CD4-positive, alpha-beta memory T cell (primary cell): ENCODE measurements at regions not wholly inside any gene's neighbourhood (a gene's known extent, or its start where the extent isn't known, plus 50 kb on each side); places are given as distances from the start of the nearest gene placed in this dataset.
A peak's percentile ranks its signal among the peaks of the same experiment; 100 is the strongest.

Experiments used
- CTCF ChIA-PET: fragments of 350-600 bp; sonication (Branson Sonifier 250); formaldehyde crosslinking; loops from one replicate; lab custom pipeline; 2021; ENCODE audit warnings: inconsistent platforms; ENCODE audit not compliant: partially characterized antibody; lab: Charles Lee
- POLR2A ChIA-PET: fragments of 350-600 bp; sonication (Branson Sonifier 250); formaldehyde crosslinking; loops from one replicate; lab custom pipeline; 2021; ENCODE audit not compliant: partially characterized antibody; lab: Charles Lee
- DNase-seq, 5 donors: peaks; one replicate each; pipeline versions ENCODE4 v3.0.0 to v3.0.0-alpha.2; 2020 to 2022; ENCODE audit warnings: mixed read lengths in 1 of 5
- H3K27ac ChIP-seq: one replicate; pipeline ENCODE4 v1.7.0; 2013; ENCODE audit warnings: low read depth, low read length
- H3K27me3 ChIP-seq: 2 replicates; pipeline ENCODE4 v1.7.0; 2013; ENCODE audit warnings: mild to moderate bottlenecking, low read length, moderate library complexity; ENCODE audit not compliant: insufficient read depth
- H3K36me3 ChIP-seq: 2 replicates; pipeline ENCODE4 v1.7.0; 2013; ENCODE audit warnings: mild to moderate bottlenecking, low read length, moderate library complexity; ENCODE audit not compliant: insufficient read depth
- H3K4me1 ChIP-seq: 2 replicates; pipeline ENCODE4 v1.7.0; 2013; ENCODE audit warnings: mild to moderate bottlenecking, low read length, moderate library complexity; ENCODE audit not compliant: insufficient read depth
- H3K4me3 ChIP-seq, 2 donors: one replicate each; pipeline ENCODE4 v1.7.0; 2013; ENCODE audit warnings: low read length in 2 of 2, mild to moderate bottlenecking in 1 of 2
- H3K9me3 ChIP-seq, 2 donors: one replicate each; pipeline ENCODE4 v1.7.0; 2013; ENCODE audit warnings: low read length in 2 of 2, control low read depth in 1 of 2; ENCODE audit not compliant: control insufficient read depth in 1 of 2
- H3K27ac Mint-ChIP-seq, 7 donors: one replicate each; pipeline ENCODE4 v1.8.0; 2020 to 2021; ENCODE audit warnings: mixed read lengths in 7 of 7, mild to moderate bottlenecking in 6 of 7, inconsistent platforms in 3 of 7, moderate library complexity in 3 of 7
- H3K27me3 Mint-ChIP-seq, 2 donors: one replicate each; pipeline ENCODE4 v1.8.0; 2020 to 2021; ENCODE audit warnings: mixed read lengths in 2 of 2
- H3K36me3 Mint-ChIP-seq, 2 donors: one replicate each; pipeline ENCODE4 v1.8.0; 2020 to 2021; ENCODE audit warnings: mixed read lengths in 2 of 2, inconsistent platforms in 1 of 2, mild to moderate bottlenecking in 1 of 2
- H3K4me1 Mint-ChIP-seq, 4 donors: one replicate each; pipeline ENCODE4 v1.8.0; 2020 to 2021; ENCODE audit warnings: mixed read lengths in 4 of 4, mild to moderate bottlenecking in 1 of 4
- H3K4me3 Mint-ChIP-seq, 8 donors: one replicate each; pipeline ENCODE4 v1.8.0; 2020 to 2021; ENCODE audit warnings: mixed read lengths in 8 of 8, mild to moderate bottlenecking in 7 of 8, moderate library complexity in 6 of 8, inconsistent platforms in 3 of 8
- H3K9me3 Mint-ChIP-seq, 8 donors: one replicate each; pipeline ENCODE4 v1.8.0; 2020 to 2021; ENCODE audit warnings: mixed read lengths in 8 of 8, mild to moderate bottlenecking in 5 of 8, inconsistent platforms in 3 of 8, moderate library complexity in 1 of 8
- intact Hi-C: fragments of 100-400 bp; cut with micrococcal nuclease; formaldehyde crosslinking; loops from one replicate; pipeline ENCODE4 v1.15.1; 2023

DNA sequence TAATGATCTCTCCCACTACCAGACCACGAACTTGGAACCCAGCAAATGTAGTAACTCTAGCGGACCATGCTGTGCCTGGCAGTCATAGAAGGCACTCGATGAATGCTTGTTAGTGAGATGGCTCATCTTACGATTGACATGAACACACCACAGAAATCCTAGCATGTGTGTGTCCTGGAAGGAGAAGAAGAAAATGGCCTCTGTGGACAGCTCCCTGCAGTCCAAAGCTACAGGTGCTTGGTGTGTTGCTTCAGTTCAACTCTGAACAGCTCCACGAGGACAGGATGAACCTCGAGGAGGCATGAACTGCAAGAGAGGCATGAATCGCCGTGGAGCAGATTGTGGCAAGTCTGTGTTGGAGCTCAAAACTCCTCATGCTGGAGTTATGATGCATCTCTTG is 93.5 kb downstream of the KLF6 start:
- intact Hi-C loops, result no loop called here
- ChIA-PET CTCF (no interaction called here), POLR2A (no interaction called here)
- H3K36me3 ChIP-seq, result no peaks in the 10 kb centered on the region
- Mint-ChIP-seq H3K9me3 (no peaks in the 10 kb centered on the region), H3K4me3 (no peak overlapping the region), H3K36me3 (no peaks in the 10 kb centered on the region), H3K27ac (peak overlapping the region in 1 of 7 donors; percentile 29), H3K27me3 (no peaks in the 10 kb centered on the region), H3K4me1 (peaks cover 0 to 3% (median 0%) of the 10 kb centered on the region in 4 donors)
- no peak for DNase-seq
- H3K4me3 ChIP-seq, result no peak overlapping the region
- no peaks in the 10 kb centered on the region for H3K4me1 ChIP-seq
- H3K27ac ChIP-seq, result no peak overlapping the region
- no peaks in the 10 kb centered on the region for H3K27me3 ChIP-seq
- no peaks in the 10 kb centered on the region for H3K9me3 ChIP-seq

GRCh38 chr10:3689871-3690510 is 95.0 kb downstream of the KLF6 start:
- Mint-ChIP-seq H3K4me3 (no peak overlapping the region), H3K27me3 (no peaks in the 10 kb centered on the region), H3K36me3 (no peaks in the 10 kb centered on the region), H3K4me1 (peaks cover 0 to 3% (median 0%) of the 10 kb centered on the region in 4 donors), H3K27ac (no peak overlapping the region), H3K9me3 (no peaks in the 10 kb centered on the region)
- Histone ChIP-seq H3K36me3 (no peaks in the 10 kb centered on the region), H3K27me3 (no peaks in the 10 kb centered on the region), H3K9me3 (no peaks in the 10 kb centered on the region), H3K4me1 (no peaks in the 10 kb centered on the region), H3K4me3 (no peak overlapping the region), H3K27ac (no peak overlapping the region)
- no peak for DNase-seq
- ChIA-PET CTCF (interaction anchor here (0.6 kb wide), 1 partner anchor 54 kb away, joined by 3 read pairs; no protein-coding TSS in a partner anchor), POLR2A (interaction anchor here (0.7 kb wide), 1 partner anchor 89 kb away, joined by 3 read pairs; no protein-coding TSS in a partner anchor)
- intact Hi-C loops, result no loop called here

DNA sequence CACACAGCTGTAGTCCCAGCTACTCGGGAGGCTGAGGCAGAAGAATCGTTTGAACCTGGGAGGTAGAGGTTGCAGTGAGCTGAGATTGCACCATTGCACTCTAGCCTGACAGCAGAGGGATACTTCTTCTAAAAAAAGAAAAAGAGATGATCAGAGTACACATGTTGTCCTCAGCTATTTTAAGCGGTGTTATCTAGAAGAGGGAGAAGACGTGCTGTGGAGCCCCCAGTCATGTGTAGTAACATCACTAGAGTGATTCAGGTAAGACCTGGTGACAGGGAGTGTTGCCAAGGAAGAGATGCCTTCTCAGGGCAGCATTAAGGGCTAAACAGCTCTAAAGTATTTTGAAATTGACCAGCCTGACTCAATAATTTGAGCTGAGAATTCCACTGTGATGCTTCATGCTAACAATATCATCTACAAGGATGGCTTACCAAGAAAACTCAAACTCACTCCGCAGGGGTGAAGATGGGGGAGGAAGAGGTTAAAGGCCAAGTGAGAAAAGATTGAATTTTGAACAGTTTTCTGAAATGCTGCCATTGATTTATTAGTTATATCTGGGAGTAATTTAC is 97.4 kb downstream of the KLF6 start:
- intact Hi-C loops, result no loop called here
- no peaks in the 10 kb centered on the region for H3K36me3 Mint-ChIP-seq
- CTCF ChIA-PET, result no interaction called here

GRCh38 chr10:3685384-3685783 is 99.6 kb downstream of the KLF6 start:
- Mint-ChIP-seq H3K9me3 (no peaks in the 10 kb centered on the region), H3K4me3 (no peak overlapping the region), H3K4me1 (peaks cover 0 to 6% (median 0%) of the 10 kb centered on the region in 4 donors), H3K36me3 (no peaks in the 10 kb centered on the region), H3K27me3 (no peaks in the 10 kb centered on the region), H3K27ac (no peak overlapping the region)
- POLR2A ChIA-PET, result no interaction called here
- Histone ChIP-seq H3K27me3 (no peaks in the 10 kb centered on the region), H3K27ac (no peak overlapping the region), H3K4me3 (no peak overlapping the region), H3K4me1 (no peaks in the 10 kb centered on the region), H3K36me3 (no peaks in the 10 kb centered on the region), H3K9me3 (no peaks in the 10 kb centered on the region)
- no peak for DNase-seq
- intact Hi-C loops, result no loop called here
- CTCF ChIA-PET, result no interaction called here

More for the DNA sequence above, 97.4 kb downstream of the KLF6 start:
- Histone ChIP-seq H3K9me3 (no peaks in the 10 kb centered on the region), H3K36me3 (no peaks in the 10 kb centered on the region), H3K27me3 (no peaks in the 10 kb centered on the region), H3K4me1 (no peaks in the 10 kb centered on the region), H3K27ac (no peak overlapping the region), H3K4me3 (no peak overlapping the region)
- H3K4me3 Mint-ChIP-seq, result no peak overlapping the region
- POLR2A ChIA-PET, result no interaction called here
- H3K27me3 Mint-ChIP-seq, result no peaks in the 10 kb centered on the region
- peaks cover 0 to 6% (median 0%) of the 10 kb centered on the region in 4 donors for H3K4me1 Mint-ChIP-seq
- no peaks in the 10 kb centered on the region for H3K9me3 Mint-ChIP-seq
- no peak for DNase-seq
- H3K27ac Mint-ChIP-seq, result no peak overlapping the region

- H3K9me3 ChIP-seq, result no peaks in the 10 kb centered on the region
- ChIA-PET POLR2A (no interaction called here), CTCF (no interaction called here)
- no peaks in the 10 kb centered on the region for H3K4me1 ChIP-seq
- no peaks in the 10 kb centered on the region for H3K36me3 ChIP-seq
- intact Hi-C loops, result no loop called here
- DNase-seq, result no peak
- H3K27me3 ChIP-seq, result no peaks in the 10 kb centered on the region
- no peak overlapping the region for H3K4me3 Mint-ChIP-seq
- no peaks in the 10 kb centered on the region for H3K27me3 Mint-ChIP-seq
- no peaks in the 10 kb centered on the region for H3K36me3 Mint-ChIP-seq
- no peak overlapping the region for H3K4me3 ChIP-seq
- no peaks in the 10 kb centered on the region for H3K9me3 Mint-ChIP-seq
- H3K4me1 Mint-ChIP-seq, result peaks cover 0 to 6% (median 0%) of the 10 kb centered on the region in 4 donors
- peak overlapping the region in 1 of 7 donors; percentile 7 for H3K27ac Mint-ChIP-seq
- H3K27ac ChIP-seq, result no peak overlapping the region
Measured at GRCh38 chr10:3684891-3685290, 100.1 kb downstream of the KLF6 start.

DNA sequence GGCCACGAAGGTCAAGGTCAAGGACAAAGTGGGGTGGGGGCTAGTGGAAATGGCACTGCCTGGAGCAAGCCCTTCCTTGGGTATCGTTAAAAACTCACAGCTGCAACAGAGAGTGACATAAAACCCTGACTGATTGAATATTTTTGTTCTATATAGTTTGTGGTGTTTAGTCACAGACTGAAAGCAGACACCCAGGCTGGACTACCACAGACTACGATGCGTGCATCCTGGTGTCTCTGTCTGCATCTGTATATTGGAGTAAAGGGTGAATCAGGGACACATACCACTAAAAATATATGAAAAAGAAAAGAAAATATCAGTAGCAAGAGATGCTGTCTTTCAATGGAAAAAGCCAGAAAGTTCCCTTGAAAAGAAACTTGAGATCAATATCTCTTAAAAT is 101.4 kb downstream of the KLF6 start:
- no peaks in the 10 kb centered on the region for H3K4me1 ChIP-seq
- H3K4me3 ChIP-seq, result no peak overlapping the region
- no peak for DNase-seq
- Mint-ChIP-seq H3K27me3 (no peaks in the 10 kb centered on the region), H3K27ac (no peak overlapping the region), H3K36me3 (no peaks in the 10 kb centered on the region), H3K4me1 (peaks cover 0 to 6% (median 0%) of the 10 kb centered on the region in 4 donors), H3K4me3 (no peak overlapping the region), H3K9me3 (no peaks in the 10 kb centered on the region)
- H3K27ac ChIP-seq, result no peak overlapping the region
- CTCF ChIA-PET, result no interaction called here
- intact Hi-C loops, result no loop called here
- H3K27me3 ChIP-seq, result no peaks in the 10 kb centered on the region
- H3K9me3 ChIP-seq, result no peaks in the 10 kb centered on the region
- POLR2A ChIA-PET, result no interaction called here
- no peaks in the 10 kb centered on the region for H3K36me3 ChIP-seq

GRCh38 chr10:3682745-3683144 is 102.3 kb downstream of the KLF6 start:
- intact Hi-C loops, result no loop called here
- Mint-ChIP-seq H3K4me1 (peaks cover 0 to 6% (median 0%) of the 10 kb centered on the region in 4 donors), H3K27me3 (no peaks in the 10 kb centered on the region), H3K9me3 (no peaks in the 10 kb centered on the region), H3K36me3 (no peaks in the 10 kb centered on the region), H3K27ac (no peak overlapping the region), H3K4me3 (no peak overlapping the region)
- Histone ChIP-seq H3K4me3 (no peak overlapping the region), H3K9me3 (no peaks in the 10 kb centered on the region), H3K27me3 (no peaks in the 10 kb centered on the region), H3K4me1 (no peaks in the 10 kb centered on the region), H3K27ac (no peak overlapping the region), H3K36me3 (no peaks in the 10 kb centered on the region)
- CTCF ChIA-PET, result no interaction called here
- POLR2A ChIA-PET, result no interaction called here
- no peak for DNase-seq
